ENCODE measurements at regions not wholly inside any gene's neighbourhood (a gene's known extent, or its start where the extent isn't known, plus 50 kb on each side); places are given as distances from the start of the nearest gene placed in this dataset.
"Not testable (repeated sequence)": the region's sequence is repeated elsewhere in the genome, so short reads cannot be mapped to it uniquely, and the experiment has no call there.

DNA sequence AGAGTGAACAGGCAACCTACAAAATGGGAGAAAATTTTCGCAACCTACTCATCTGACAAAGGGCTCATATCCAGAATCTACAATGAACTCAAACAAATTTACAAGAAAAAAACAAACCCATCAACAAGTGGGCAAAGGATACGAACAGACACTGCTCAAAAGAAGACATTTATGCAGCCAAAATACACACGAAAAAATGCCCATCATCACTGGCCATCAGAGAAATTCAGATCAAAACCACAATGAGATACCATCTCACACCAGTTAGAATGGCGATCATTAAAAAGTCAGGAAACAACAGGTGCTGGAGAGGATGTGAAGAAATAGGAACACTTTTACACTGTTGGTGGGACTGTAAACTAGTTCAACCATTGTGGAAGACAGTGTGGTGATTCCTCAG is 1146.2 kb upstream of the SEMA6A start:
- not testable (repeated sequence) for H3K4me1 ChIP-seq (ENCODE audit: control insufficient read depth in 1 of 2, insufficient read depth in 2 of 2, low read length in 2 of 2); H3K9me3 ChIP-seq (ENCODE audit: control insufficient read depth in 1 of 2, low read length in 2 of 2); H3K36me3 ChIP-seq (ENCODE audit: control insufficient read depth in 1 of 2, insufficient read depth in 2 of 2, low read length in 2 of 2); H3K9ac ChIP-seq (ENCODE audit: low read depth in 1 of 2, low read length in 2 of 2); H3K4me3 ChIP-seq (ENCODE audit: low read depth in 1 of 2, low read length in 2 of 2); H3K27ac ChIP-seq (ENCODE audit: low read depth, low read length); H3K27me3 ChIP-seq (ENCODE audit: control insufficient read depth in 1 of 2, insufficient read depth in 2 of 2, low read length in 2 of 2)

DNA sequence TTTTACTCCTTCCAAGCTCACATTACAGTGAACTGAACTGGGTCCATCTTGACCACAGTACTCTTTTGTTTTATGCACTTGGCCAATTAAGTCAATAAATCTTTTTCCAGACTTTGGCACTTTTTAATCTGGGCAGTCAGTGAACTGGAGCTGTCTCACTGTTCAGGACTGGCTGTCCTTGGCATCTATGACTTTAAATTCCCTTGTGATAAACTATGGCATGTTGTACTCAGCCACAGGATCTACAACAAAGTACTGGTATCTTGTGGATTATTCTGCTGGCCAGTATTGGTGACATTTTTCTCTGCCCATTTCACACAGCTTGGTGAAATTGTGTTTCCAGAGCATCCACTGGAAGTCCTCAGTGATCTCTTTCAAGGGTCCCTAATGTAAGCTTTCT is 1144.8 kb upstream of the SEMA6A start:
- Histone ChIP-seq H3K4me1 (ENCODE audit: control insufficient read depth in 1 of 2, insufficient read depth in 2 of 2, low read length in 2 of 2) (no peaks in the 10 kb centered on the region), H3K27ac (ENCODE audit: low read depth, low read length) (no peak overlapping the region), H3K4me3 (ENCODE audit: low read depth in 1 of 2, low read length in 2 of 2) (no peak overlapping the region), H3K9me3 (ENCODE audit: control insufficient read depth in 1 of 2, low read length in 2 of 2) (peaks cover 5 to 21% of the 10 kb centered on the region in 2 donors), H3K9ac (ENCODE audit: low read depth in 1 of 2, low read length in 2 of 2) (no peak overlapping the region), H3K27me3 (ENCODE audit: control insufficient read depth in 1 of 2, insufficient read depth in 2 of 2, low read length in 2 of 2) (no peaks in the 10 kb centered on the region), H3K36me3 (ENCODE audit: control insufficient read depth in 1 of 2, insufficient read depth in 2 of 2, low read length in 2 of 2) (no peaks in the 10 kb centered on the region)

DNA sequence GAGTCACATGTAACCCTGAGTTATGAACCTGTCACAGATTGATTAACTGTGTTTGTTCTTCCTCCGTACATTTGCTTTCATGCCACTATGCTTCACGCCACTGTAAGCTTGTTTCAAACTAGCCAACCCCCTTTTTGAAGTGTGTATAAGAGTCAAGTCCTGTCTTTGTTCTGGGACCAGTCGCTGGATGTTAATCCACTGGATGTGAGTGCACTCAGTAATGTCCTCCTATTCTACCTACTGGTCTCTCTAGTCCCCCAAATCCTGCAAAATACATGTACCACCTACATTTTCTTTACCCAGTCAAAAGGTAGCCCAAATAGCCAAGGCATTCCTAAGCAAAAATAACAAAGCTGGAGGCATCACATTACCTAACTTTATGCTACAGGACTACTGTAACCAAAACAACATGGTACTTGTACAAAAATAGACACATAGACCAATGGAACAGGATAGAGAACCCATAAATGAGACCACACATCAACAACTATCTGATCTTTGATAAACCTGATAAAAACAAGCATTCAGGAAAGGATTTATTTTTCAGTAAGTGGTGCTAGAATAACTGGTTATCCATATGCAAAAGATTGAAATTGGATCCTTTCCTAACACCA is 1139.1 kb upstream of the SEMA6A start:
- Histone ChIP-seq H3K9me3 (ENCODE audit: control insufficient read depth in 1 of 2, low read length in 2 of 2) (peaks cover 20 to 38% of the 10 kb centered on the region in 2 donors), H3K4me1 (ENCODE audit: control insufficient read depth in 1 of 2, insufficient read depth in 2 of 2, low read length in 2 of 2) (no peaks in the 10 kb centered on the region), H3K36me3 (ENCODE audit: control insufficient read depth in 1 of 2, insufficient read depth in 2 of 2, low read length in 2 of 2) (no peaks in the 10 kb centered on the region), H3K9ac (ENCODE audit: low read depth in 1 of 2, low read length in 2 of 2) (no peak overlapping the region), H3K27ac (ENCODE audit: low read depth, low read length) (no peak overlapping the region), H3K4me3 (ENCODE audit: low read depth in 1 of 2, low read length in 2 of 2) (no peak overlapping the region), H3K27me3 (ENCODE audit: control insufficient read depth in 1 of 2, insufficient read depth in 2 of 2, low read length in 2 of 2) (no peaks in the 10 kb centered on the region)

DNA sequence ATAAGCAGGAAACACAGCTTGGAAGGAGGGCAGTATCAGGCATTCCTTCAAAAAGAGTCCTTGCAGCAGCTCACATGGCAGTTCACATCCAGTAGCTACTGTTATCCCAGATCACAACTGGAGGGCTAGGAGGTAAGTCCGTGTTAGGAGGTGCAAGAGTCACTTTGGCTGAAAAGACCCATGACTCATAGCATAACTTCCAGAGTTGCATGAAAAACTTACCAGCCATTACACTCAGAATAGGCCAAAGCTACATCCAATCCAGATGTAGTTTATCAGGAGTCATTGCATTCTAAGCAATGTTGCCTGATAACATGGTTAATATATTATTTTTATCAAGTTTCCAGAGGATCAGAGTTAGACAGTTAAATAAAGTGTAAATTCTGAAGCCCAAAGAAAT is 1126.4 kb upstream of the SEMA6A start:
- Histone ChIP-seq H3K4me3 (ENCODE audit: low read depth in 1 of 2, low read length in 2 of 2) (no peak overlapping the region), H3K36me3 (ENCODE audit: control insufficient read depth in 1 of 2, insufficient read depth in 2 of 2, low read length in 2 of 2) (no peaks in the 10 kb centered on the region), H3K9ac (ENCODE audit: low read depth in 1 of 2, low read length in 2 of 2) (no peak overlapping the region), H3K9me3 (ENCODE audit: control insufficient read depth in 1 of 2, low read length in 2 of 2) (no peaks in the 10 kb centered on the region), H3K4me1 (ENCODE audit: control insufficient read depth in 1 of 2, insufficient read depth in 2 of 2, low read length in 2 of 2) (no peaks in the 10 kb centered on the region), H3K27ac (ENCODE audit: low read depth, low read length) (no peak overlapping the region), H3K27me3 (ENCODE audit: control insufficient read depth in 1 of 2, insufficient read depth in 2 of 2, low read length in 2 of 2) (no peaks in the 10 kb centered on the region)

DNA sequence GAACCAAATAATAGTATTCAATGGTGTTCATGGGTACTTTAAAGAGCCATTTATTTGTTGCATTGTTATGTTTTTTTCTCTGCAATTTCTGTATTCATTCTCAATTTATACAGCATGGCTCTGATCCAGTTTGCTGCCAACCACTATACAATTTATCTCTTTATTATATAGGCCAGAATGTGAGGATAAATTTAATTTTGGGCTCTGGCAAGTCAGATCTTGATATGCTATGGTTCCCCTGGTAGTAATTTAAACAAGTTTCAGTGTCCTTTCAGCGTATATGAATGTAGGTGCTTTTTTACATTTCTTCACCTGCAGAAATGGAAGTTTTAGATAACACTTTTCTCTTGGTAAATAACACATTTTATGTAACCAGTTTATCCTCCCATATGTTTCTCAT is 1118.0 kb upstream of the SEMA6A start:
- H3K27ac ChIP-seq (ENCODE audit: low read depth, low read length), result no peak overlapping the region

DNA sequence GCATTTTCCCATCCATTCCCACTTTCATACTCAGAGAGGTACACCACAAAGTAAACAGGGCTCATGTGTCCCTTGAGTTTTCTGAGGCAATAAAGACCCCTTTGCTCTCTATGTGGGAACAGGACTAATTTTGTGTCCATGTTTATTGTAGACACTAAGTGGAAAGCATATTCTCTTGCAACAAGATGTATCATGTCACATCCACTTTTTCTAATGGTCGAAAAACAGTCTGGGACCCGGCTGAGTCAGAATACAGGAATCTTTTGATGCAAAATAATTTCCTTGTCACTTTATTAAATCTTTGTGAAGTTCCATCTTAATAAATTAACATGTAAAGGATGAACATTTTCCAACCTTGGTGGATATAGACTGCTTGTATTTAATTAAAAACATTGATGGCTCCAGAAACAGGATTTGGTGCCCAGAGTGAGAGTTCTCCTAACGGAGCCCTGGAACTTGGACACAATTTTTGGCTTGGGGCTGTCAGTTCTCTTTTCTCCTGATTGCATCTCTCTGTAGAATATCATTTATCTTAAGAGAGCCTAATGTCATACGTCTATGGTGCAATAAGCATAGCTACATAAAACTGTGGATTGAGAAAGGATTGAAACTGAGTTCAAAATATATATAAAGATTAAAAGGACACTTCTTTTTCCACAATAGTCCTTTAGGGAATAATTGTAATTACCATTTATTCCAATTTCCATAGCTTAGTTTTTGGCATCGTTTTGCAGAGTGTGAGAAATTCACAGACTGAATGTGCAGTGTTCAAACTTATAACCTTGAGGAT is 1116.7 kb upstream of the SEMA6A start:
- Histone ChIP-seq H3K4me1 (ENCODE audit: control insufficient read depth in 1 of 2, insufficient read depth in 2 of 2, low read length in 2 of 2) (no peaks in the 10 kb centered on the region), H3K9ac (ENCODE audit: low read depth in 1 of 2, low read length in 2 of 2) (no peak overlapping the region), H3K36me3 (ENCODE audit: control insufficient read depth in 1 of 2, insufficient read depth in 2 of 2, low read length in 2 of 2) (no peaks in the 10 kb centered on the region), H3K27ac (ENCODE audit: low read depth, low read length) (no peak overlapping the region), H3K27me3 (ENCODE audit: control insufficient read depth in 1 of 2, insufficient read depth in 2 of 2, low read length in 2 of 2) (no peaks in the 10 kb centered on the region), H3K4me3 (ENCODE audit: low read depth in 1 of 2, low read length in 2 of 2) (no peak overlapping the region), H3K9me3 (ENCODE audit: control insufficient read depth in 1 of 2, low read length in 2 of 2) (no peaks in the 10 kb centered on the region)

More for the DNA sequence above, 1118.0 kb upstream of the SEMA6A start:
- H3K4me1 ChIP-seq (ENCODE audit: control insufficient read depth in 1 of 2, insufficient read depth in 2 of 2, low read length in 2 of 2), result no peaks in the 10 kb centered on the region
- H3K4me3 ChIP-seq (ENCODE audit: low read depth in 1 of 2, low read length in 2 of 2), result no peak overlapping the region
- no peaks in the 10 kb centered on the region for H3K9me3 ChIP-seq (ENCODE audit: control insufficient read depth in 1 of 2, low read length in 2 of 2)
- H3K36me3 ChIP-seq (ENCODE audit: control insufficient read depth in 1 of 2, insufficient read depth in 2 of 2, low read length in 2 of 2), result no peaks in the 10 kb centered on the region
- H3K9ac ChIP-seq (ENCODE audit: low read depth in 1 of 2, low read length in 2 of 2), result no peak overlapping the region
- H3K27me3 ChIP-seq (ENCODE audit: control insufficient read depth in 1 of 2, insufficient read depth in 2 of 2, low read length in 2 of 2), result no peaks in the 10 kb centered on the region

DNA sequence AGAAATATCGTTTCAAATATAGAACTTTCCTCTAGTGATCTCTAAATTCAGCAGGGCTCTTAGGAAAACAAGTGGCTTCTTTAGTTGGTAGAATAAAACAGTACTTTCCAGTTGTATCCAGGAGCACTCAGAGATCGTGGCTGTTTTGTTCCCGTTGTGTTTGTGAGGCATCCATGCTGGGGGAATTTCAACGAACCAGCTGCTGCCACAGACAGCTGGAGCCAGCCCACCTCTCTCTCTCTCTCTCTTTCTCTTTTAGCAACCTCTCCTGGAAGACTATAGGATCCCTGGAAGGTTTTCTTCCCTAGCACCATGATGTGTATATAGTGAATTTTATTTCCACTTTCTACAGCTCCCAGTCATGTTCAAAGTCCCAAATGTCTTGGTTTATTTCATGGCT is 1116.0 kb upstream of the SEMA6A start:
- Histone ChIP-seq H3K27ac (ENCODE audit: low read depth, low read length) (no peak overlapping the region), H3K4me1 (ENCODE audit: control insufficient read depth in 1 of 2, insufficient read depth in 2 of 2, low read length in 2 of 2) (no peaks in the 10 kb centered on the region), H3K36me3 (ENCODE audit: control insufficient read depth in 1 of 2, insufficient read depth in 2 of 2, low read length in 2 of 2) (no peaks in the 10 kb centered on the region), H3K9ac (ENCODE audit: low read depth in 1 of 2, low read length in 2 of 2) (no peak overlapping the region), H3K4me3 (ENCODE audit: low read depth in 1 of 2, low read length in 2 of 2) (no peak overlapping the region), H3K27me3 (ENCODE audit: control insufficient read depth in 1 of 2, insufficient read depth in 2 of 2, low read length in 2 of 2) (no peaks in the 10 kb centered on the region), H3K9me3 (ENCODE audit: control insufficient read depth in 1 of 2, low read length in 2 of 2) (no peaks in the 10 kb centered on the region)

DNA sequence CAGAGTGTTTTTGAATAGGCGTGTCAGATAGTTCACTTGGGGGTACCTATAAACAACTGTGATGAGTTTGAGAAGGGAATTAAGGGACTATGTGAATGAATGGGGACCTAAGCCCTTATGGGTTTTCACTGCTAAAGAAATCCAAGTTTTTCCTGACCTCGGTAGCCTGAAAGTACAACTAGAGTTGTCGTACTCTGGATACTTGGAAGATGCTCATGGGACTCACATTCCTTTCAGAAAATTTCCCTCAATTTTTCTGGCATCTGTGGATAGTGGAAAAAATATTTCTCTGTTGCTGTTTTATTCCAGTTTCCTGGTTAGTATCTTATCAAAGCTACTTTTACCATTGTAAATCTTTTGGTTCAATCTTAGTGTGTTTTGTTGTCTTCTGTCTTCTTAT is 1112.3 kb upstream of the SEMA6A start:
- Histone ChIP-seq H3K9me3 (ENCODE audit: control insufficient read depth in 1 of 2, low read length in 2 of 2) (no peaks in the 10 kb centered on the region), H3K9ac (ENCODE audit: low read depth in 1 of 2, low read length in 2 of 2) (no peak overlapping the region), H3K27me3 (ENCODE audit: control insufficient read depth in 1 of 2, insufficient read depth in 2 of 2, low read length in 2 of 2) (no peaks in the 10 kb centered on the region), H3K36me3 (ENCODE audit: control insufficient read depth in 1 of 2, insufficient read depth in 2 of 2, low read length in 2 of 2) (no peaks in the 10 kb centered on the region), H3K27ac (ENCODE audit: low read depth, low read length) (no peak overlapping the region), H3K4me1 (ENCODE audit: control insufficient read depth in 1 of 2, insufficient read depth in 2 of 2, low read length in 2 of 2) (no peaks in the 10 kb centered on the region), H3K4me3 (ENCODE audit: low read depth in 1 of 2, low read length in 2 of 2) (no peak overlapping the region)

DNA sequence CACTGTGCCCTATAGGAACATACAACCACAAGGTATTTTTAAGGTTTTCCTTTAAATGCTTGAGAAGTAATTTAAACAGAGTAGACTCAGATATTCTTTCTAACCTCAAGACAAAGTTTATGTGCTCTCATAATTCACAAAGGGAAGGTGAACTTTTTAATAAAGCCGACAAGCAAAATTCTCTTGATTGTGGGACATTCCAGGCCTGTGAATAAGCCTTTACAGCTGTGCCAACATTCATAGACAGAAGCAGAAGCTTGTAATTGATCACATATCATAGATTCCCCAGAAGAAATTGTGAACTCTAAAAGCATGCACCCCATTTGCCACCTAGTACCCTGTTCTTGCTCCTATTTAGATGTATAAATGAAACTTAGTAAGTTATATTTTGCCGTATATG is 1107.8 kb upstream of the SEMA6A start:
- no peak overlapping the region for H3K27ac ChIP-seq (ENCODE audit: low read depth, low read length)
- no peaks in the 10 kb centered on the region for H3K27me3 ChIP-seq (ENCODE audit: control insufficient read depth in 1 of 2, insufficient read depth in 2 of 2, low read length in 2 of 2)
- no peak overlapping the region for H3K9ac ChIP-seq (ENCODE audit: low read depth in 1 of 2, low read length in 2 of 2)
- H3K36me3 ChIP-seq (ENCODE audit: control insufficient read depth in 1 of 2, insufficient read depth in 2 of 2, low read length in 2 of 2), result no peaks in the 10 kb centered on the region
- no peaks in the 10 kb centered on the region for H3K4me1 ChIP-seq (ENCODE audit: control insufficient read depth in 1 of 2, insufficient read depth in 2 of 2, low read length in 2 of 2)
- no peak overlapping the region for H3K4me3 ChIP-seq (ENCODE audit: low read depth in 1 of 2, low read length in 2 of 2)
- H3K9me3 ChIP-seq (ENCODE audit: control insufficient read depth in 1 of 2, low read length in 2 of 2), result no peaks in the 10 kb centered on the region

DNA sequence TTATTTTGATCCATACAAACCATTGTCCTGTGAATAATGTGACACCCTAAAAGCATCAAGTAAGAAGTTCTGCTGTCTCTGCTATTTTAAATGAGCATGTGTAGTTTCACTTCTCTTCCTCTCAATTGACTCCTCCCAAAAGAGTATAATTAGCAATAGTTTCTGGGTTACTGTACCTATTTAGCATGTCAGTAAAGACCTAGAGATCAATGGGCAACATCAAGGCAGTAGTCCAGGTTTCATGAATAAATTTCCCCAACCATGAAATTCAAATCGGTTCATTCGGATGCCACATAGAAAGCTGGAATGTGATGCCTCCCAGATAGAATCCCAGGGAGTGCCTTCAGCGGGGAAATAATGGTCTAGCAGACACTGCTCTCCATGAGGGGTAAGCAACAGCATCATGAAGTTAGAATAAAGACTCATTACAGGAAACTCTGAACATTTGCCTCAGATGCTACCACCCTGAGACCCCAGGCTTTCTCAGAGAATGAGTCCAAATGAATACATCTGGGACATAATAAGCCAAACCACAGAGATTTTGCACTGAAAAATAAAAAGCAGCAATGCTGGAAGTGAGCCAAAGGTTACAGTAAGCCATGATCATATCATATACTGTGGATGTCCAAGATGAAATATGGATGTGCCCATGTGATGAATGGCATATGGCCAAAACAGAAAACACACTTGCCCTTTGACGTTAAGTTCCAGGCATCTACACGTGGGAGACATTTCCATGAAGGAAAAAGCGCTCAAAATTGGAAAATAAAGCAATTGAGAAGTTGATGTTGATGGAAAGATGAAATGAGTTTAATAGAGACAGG is 1107.0 kb upstream of the SEMA6A start:
- Histone ChIP-seq H3K27me3 (ENCODE audit: control insufficient read depth in 1 of 2, insufficient read depth in 2 of 2, low read length in 2 of 2) (no peaks in the 10 kb centered on the region), H3K9me3 (ENCODE audit: control insufficient read depth in 1 of 2, low read length in 2 of 2) (no peaks in the 10 kb centered on the region), H3K9ac (ENCODE audit: low read depth in 1 of 2, low read length in 2 of 2) (no peak overlapping the region), H3K36me3 (ENCODE audit: control insufficient read depth in 1 of 2, insufficient read depth in 2 of 2, low read length in 2 of 2) (no peaks in the 10 kb centered on the region), H3K4me1 (ENCODE audit: control insufficient read depth in 1 of 2, insufficient read depth in 2 of 2, low read length in 2 of 2) (no peaks in the 10 kb centered on the region), H3K4me3 (ENCODE audit: low read depth in 1 of 2, low read length in 2 of 2) (no peak overlapping the region), H3K27ac (ENCODE audit: low read depth, low read length) (no peak overlapping the region)
